IMR-90 (cell line): ENCODE measurements at regions not wholly inside any gene's neighbourhood (a gene's known extent, or its start where the extent isn't known, plus 50 kb on each side); places are given as distances from the start of the nearest gene placed in this dataset.

Experiments
- ATAC-seq: fragments of 200-7000 bp; cut with Tn5 transposase; 2 replicates; pipeline ENCODE4 v1.9.1; 2020; ENCODE audit warnings: low read depth, mild to moderate bottlenecking, moderate library complexity
- BruUV-seq: library from RNA; stranded (reverse); fragments of 400-500 nt; replicated peaks from 2 replicates; lab custom pipeline; 2021; lab: Mats Ljungman, UMichigan
- CTCF ChIA-PET: fragments of 300-600 bp; formaldehyde crosslinking; extraction: SDS; loops from one replicate; lab custom pipeline; 2021; ENCODE audit warnings: antibody characterized with exemption; lab: Yijun Ruan, JAX
- POLR2A ChIA-PET: fragments of 300-600 bp; sonication (Branson Sonifier 250); formaldehyde crosslinking; loops from one replicate; lab custom pipeline; 2022; ENCODE audit warnings: antibody characterized with exemption; ENCODE audit not compliant: unreplicated experiment; lab: Charles Lee
- DNase-seq: peaks from one replicate; pipeline ENCODE4 v3.0.0; 2013
- H2AFZ ChIP-seq: replicated peaks from 2 replicates; pipeline ENCODE3; 2013; ENCODE audit warnings: low read length, mild to moderate bottlenecking; ENCODE audit not compliant: poor library complexity
- H2AK5ac ChIP-seq: 2 replicates; pipeline ENCODE4 v1.6.1; 2013; ENCODE audit warnings: low read depth, low read length, inconsistent platforms
- H2AK9ac ChIP-seq: replicated peaks from 2 replicates; pipeline ENCODE3; 2013; ENCODE audit warnings: mild to moderate bottlenecking, low read depth, low read length, moderate library complexity; ENCODE audit not compliant: poor library complexity
- H2BK120ac ChIP-seq: 2 replicates; pipeline ENCODE4 v1.6.1; 2013; ENCODE audit warnings: low read depth, low read length, inconsistent platforms
- H2BK15ac ChIP-seq: 3 replicates; pipeline ENCODE4 v1.6.1; 2013; ENCODE audit warnings: low read depth, low read length, inconsistent platforms
- H2BK20ac ChIP-seq: 2 replicates; pipeline ENCODE4 v1.6.1; 2013; ENCODE audit warnings: low read depth, mild to moderate bottlenecking, inconsistent platforms, low read length, moderate library complexity
- H2BK5ac ChIP-seq: 2 replicates; pipeline ENCODE4 v1.6.1; 2013; ENCODE audit warnings: mild to moderate bottlenecking, low read depth, low read length, inconsistent platforms; ENCODE audit not compliant: poor library complexity, severe bottlenecking
- H3K14ac ChIP-seq: replicated peaks from 2 replicates; pipeline ENCODE4 v1.6.1; 2013; ENCODE audit warnings: low read depth, low read length, inconsistent platforms
- H3K18ac ChIP-seq: 2 replicates; pipeline ENCODE4 v1.6.1; 2013; ENCODE audit warnings: low read depth, low read length, control low read depth
- H3K23ac ChIP-seq: 2 replicates; pipeline ENCODE4 v1.6.1; 2013; ENCODE audit warnings: low read depth, low read length, inconsistent platforms
- H3K27ac ChIP-seq: 2 replicates; pipeline ENCODE4 v1.5.1; 2013; ENCODE audit warnings: mild to moderate bottlenecking, control low read depth, low read length; ENCODE audit not compliant: insufficient read depth
- H3K27me3 ChIP-seq: 2 replicates; pipeline ENCODE4 v1.6.1; 2013; ENCODE audit warnings: low read length; ENCODE audit not compliant: control insufficient read depth, insufficient read depth
- H3K36me3 ChIP-seq: 2 replicates; pipeline ENCODE4 v1.6.1; 2013; ENCODE audit warnings: low read length, mixed read lengths; ENCODE audit not compliant: control insufficient read depth, insufficient read depth
- H3K4ac ChIP-seq: 2 replicates; pipeline ENCODE4 v1.6.1; 2013; ENCODE audit warnings: low read depth, low read length, inconsistent platforms
- H3K4me1 ChIP-seq: 2 replicates; pipeline ENCODE4 v1.6.1; 2013; ENCODE audit warnings: low read length, mixed read lengths; ENCODE audit not compliant: control insufficient read depth, insufficient read depth
- H3K4me2 ChIP-seq: 2 replicates; pipeline ENCODE4 v1.6.1; 2013; ENCODE audit warnings: low read depth, mild to moderate bottlenecking, control low read depth, low read length, moderate library complexity
- H3K4me3 ChIP-seq: 2 replicates; pipeline ENCODE4 v1.5.1; 2013; ENCODE audit warnings: low read depth, mild to moderate bottlenecking, control low read depth, low read length, moderate library complexity; ENCODE audit not compliant: insufficient read depth
- H3K56ac ChIP-seq: 2 replicates; pipeline ENCODE4 v1.6.1; 2013; ENCODE audit warnings: low read length, inconsistent platforms; ENCODE audit not compliant: insufficient read depth; ENCODE audit errors: extremely low read depth
- H3K79me1 ChIP-seq, 2 experiments: 2 replicates each; pipeline ENCODE4 v1.6.1; 2013; ENCODE audit warnings: low read length in 2 of 2, inconsistent platforms in 1 of 2, low read depth in 1 of 2
- H3K9ac ChIP-seq: 2 replicates; pipeline ENCODE4 v1.6.1; 2013; ENCODE audit warnings: low read depth, low read length, control low read depth
- H3K9me1 ChIP-seq: 2 replicates; pipeline ENCODE4 v1.6.1; 2013; ENCODE audit warnings: low read length, inconsistent platforms; ENCODE audit not compliant: insufficient read depth
- H3K9me3 ChIP-seq: 2 replicates; pipeline ENCODE4 v1.6.1; 2013; ENCODE audit warnings: low read length; ENCODE audit not compliant: control insufficient read depth, insufficient read depth
- H4K20me1 ChIP-seq: 2 replicates; pipeline ENCODE4 v1.6.1; 2013; ENCODE audit warnings: low read length, inconsistent platforms; ENCODE audit not compliant: insufficient read depth
- H4K5ac ChIP-seq: 2 replicates; pipeline ENCODE4 v1.6.1; 2013; ENCODE audit warnings: mild to moderate bottlenecking, low read depth, low read length, control low read depth
- H4K8ac ChIP-seq, 2 experiments: 2 replicates each; pipeline ENCODE4 v1.6.1; 2013; ENCODE audit warnings: low read depth in 2 of 2, low read length in 2 of 2, control low read depth in 1 of 2, inconsistent platforms in 1 of 2
- H4K91ac ChIP-seq: 2 replicates; pipeline ENCODE4 v1.6.1; 2013; ENCODE audit warnings: low read depth, low read length, inconsistent platforms; ENCODE audit not compliant: insufficient read depth
- BHLHE40 ChIP-seq: fragments of 150-350 bp; IDR thresholded peaks from 2 replicates; pipeline ENCODE4 v1.6.1; 2016; ENCODE audit warnings: mild to moderate bottlenecking, low read depth, low read length
- CEBPB ChIP-seq: IDR thresholded peaks from 2 replicates; pipeline ENCODE4 v1.6.1; 2012; ENCODE audit warnings: low read depth, low read length, improper control_type of control experiment
- CHD1 ChIP-seq: IDR thresholded peaks from 2 replicates; pipeline ENCODE4 v1.6.1; 2012; ENCODE audit warnings: low read depth, low read length, improper control_type of control experiment
- FOS ChIP-seq: fragments of 150-350 bp; IDR thresholded peaks from 2 replicates; pipeline ENCODE4 v1.6.1; 2016; ENCODE audit warnings: low read depth, low read length
- MAZ ChIP-seq: IDR thresholded peaks from 2 replicates; pipeline ENCODE4 v1.6.1; 2012; ENCODE audit warnings: low read depth, mild to moderate bottlenecking, low read length, improper control_type of control experiment, moderate library complexity, borderline replicate concordance
- MXI1 ChIP-seq: IDR thresholded peaks from 2 replicates; pipeline ENCODE4 v1.6.1; 2012; ENCODE audit warnings: low read depth, mild to moderate bottlenecking, low read length, moderate library complexity, borderline replicate concordance
- NFE2L2 ChIP-seq: fragments of 150-350 bp; IDR thresholded peaks from 2 replicates; pipeline ENCODE4 v1.6.1; 2016; ENCODE audit warnings: low read depth, mild to moderate bottlenecking, low read length
- POLR2A ChIP-seq: IDR thresholded peaks from 2 replicates; pipeline ENCODE4 v1.6.1; 2012; ENCODE audit warnings: mild to moderate bottlenecking, low read depth, low read length
- RAD21 ChIP-seq: IDR thresholded peaks from 2 replicates; pipeline ENCODE4 v1.6.1; 2012; ENCODE audit warnings: low read length, improper control_type of control experiment
- RCOR1 ChIP-seq: IDR thresholded peaks from 2 replicates; pipeline ENCODE4 v1.6.1; 2012; ENCODE audit warnings: mild to moderate bottlenecking, low read length, improper control_type of control experiment; ENCODE audit not compliant: insufficient replicate concordance
- RFX5 ChIP-seq: IDR thresholded peaks from 2 replicates; pipeline ENCODE4 v1.8.0; 2012; ENCODE audit warnings: low read depth, mild to moderate bottlenecking, low read length, moderate library complexity
- USF2 ChIP-seq: fragments of 150-350 bp; IDR thresholded peaks from 2 replicates; pipeline ENCODE4 v1.6.1; 2017; ENCODE audit warnings: mild to moderate bottlenecking, antibody characterized with exemption, low read length, low read depth
- WGBS, 2 experiments: methylation state at CpG; one replicate each; pipeline versions ENCODE4 v1.1.5 to v1.1.7; 2013; ENCODE audit warnings: missing lambda C conversion rate in 2 of 2; ENCODE audit not compliant: insufficient read length in 1 of 2; ENCODE audit errors: extremely low coverage in 2 of 2; 5-methylcytosine and 5-hydroxymethylcytosine counted together
- dilution Hi-C: fragments of 300-500 bp; cut with HindIII; formaldehyde crosslinking; loops from one replicate; pipeline ENCODE4 v1.14.3; 2018; ENCODE audit warnings: low sequenced_read_pairs; ENCODE audit not compliant: unreplicated experiment
- in situ Hi-C: fragments of 300-500 bp; cut with MboI; formaldehyde crosslinking; loops from 3 replicates; pipeline ENCODE4 v1.14.3; 2019; ENCODE audit warnings: low sequenced_read_pairs, inconsistent platforms, mixed read lengths
- intact Hi-C: fragments of 100-400 bp; cut with micrococcal nuclease; formaldehyde crosslinking; loops from 2 replicates; pipeline ENCODE4 v1.10.0; 2022
- TF ChIP-seq, protein P1 (sequence below): fragments of 150-350 bp; IDR thresholded peaks from 2 replicates; pipeline ENCODE4 v1.6.1; 2016; ENCODE audit warnings: low read depth, mild to moderate bottlenecking, low read length, moderate library complexity, borderline replicate concordance

- ChIA-PET CTCF (no interaction called here), POLR2A (no interaction called here)
- H3K9me3 ChIP-seq: peaks cover 3% of the 10 kb centered on the region; the same call in 1 of the 2 replicates
- no peak for ATAC-seq
- no TSS peak for BruUV-seq
- no peak for DNase-seq
- intact Hi-C loops: no loop called here
- no peak overlapping the region for H3K18ac ChIP-seq
- H3K79me1 ChIP-seq: no peaks in the 10 kb centered on the region
- dilution Hi-C loops: no loop called here
- H2BK5ac ChIP-seq: no peak overlapping the region
- no peaks in the 10 kb centered on the region for H3K36me3 ChIP-seq
- no peak overlapping the region for H2BK120ac ChIP-seq
- H3K27me3 ChIP-seq: peaks cover 30% of the 10 kb centered on the region
- H4K5ac ChIP-seq: no peak overlapping the region
- H4K8ac ChIP-seq: no peak overlapping the region
- no peak overlapping the region for H3K4ac ChIP-seq
- in situ Hi-C loops: no loop called here
- no peak overlapping the region for H2BK15ac ChIP-seq
- 100% methylated on average over 2 of the region's 4 CpGs; no CpG with 5 or more reads in 1 of the 2 experiments for WGBS, 2 experiments
- H2BK20ac ChIP-seq: no peak overlapping the region
- H3K9me1 ChIP-seq: peaks cover 6% of the 10 kb centered on the region; the same call in 1 of the 2 replicates
- H2AK9ac ChIP-seq: no peak overlapping the region
- no peak overlapping the region for H3K4me3 ChIP-seq
- TF ChIP-seq NFE2L2 (no peak), FOS (no peak), POLR2A (no peak), MXI1 (no peak), RCOR1 (no peak), CEBPB (no peak), RFX5 (no peak), CHD1 (no peak), BHLHE40 (no peak), RAD21 (no peak), USF2 (no peak), MAZ (no peak)
- TF ChIP-seq, protein P1, sequence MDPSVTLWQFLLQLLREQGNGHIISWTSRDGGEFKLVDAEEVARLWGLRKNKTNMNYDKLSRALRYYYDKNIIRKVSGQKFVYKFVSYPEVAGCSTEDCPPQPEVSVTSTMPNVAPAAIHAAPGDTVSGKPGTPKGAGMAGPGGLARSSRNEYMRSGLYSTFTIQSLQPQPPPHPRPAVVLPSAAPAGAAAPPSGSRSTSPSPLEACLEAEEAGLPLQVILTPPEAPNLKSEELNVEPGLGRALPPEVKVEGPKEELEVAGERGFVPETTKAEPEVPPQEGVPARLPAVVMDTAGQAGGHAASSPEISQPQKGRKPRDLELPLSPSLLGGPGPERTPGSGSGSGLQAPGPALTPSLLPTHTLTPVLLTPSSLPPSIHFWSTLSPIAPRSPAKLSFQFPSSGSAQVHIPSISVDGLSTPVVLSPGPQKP: no peak
- no peak overlapping the region for H4K91ac ChIP-seq
- no peaks in the 10 kb centered on the region; the same call in 1 of the 2 replicates for H4K20me1 ChIP-seq
- H3K23ac ChIP-seq: no peak overlapping the region
- peaks cover 5% of the 10 kb centered on the region for H3K4me1 ChIP-seq
- no peak overlapping the region for H3K4me2 ChIP-seq
- no peak overlapping the region for H2AK5ac ChIP-seq
- no peak overlapping the region for H3K56ac ChIP-seq
- H3K27ac ChIP-seq: no peak overlapping the region
- H2AFZ ChIP-seq: no peak overlapping the region
- H3K9ac ChIP-seq: no peak overlapping the region
- H3K14ac ChIP-seq: no peak overlapping the region
These were observed 448.9 kb upstream of the ZMIZ1 start for GRCh38 chr10:78619896-78620295.
